ENCODE measurements at regions not wholly inside any gene's neighbourhood (a gene's known extent, or its start where the extent isn't known, plus 50 kb on each side); places are given as distances from the start of the nearest gene placed in this dataset.

- TF ChIP-seq ZBTB11 (CRISPR knock-in tag; IDR thresholded peaks at IDR 0.05) (no peak), BHLHE40 (IDR thresholded peaks at IDR 0.05; ENCODE audit: borderline replicate concordance in 1 of 2, low read depth in 2 of 2, low read length in 1 of 2) (no peak), SREBF2 (IDR thresholded peaks at IDR 0.05; ENCODE audit: low read length) (no peak), PAX8 (IDR thresholded peaks at IDR 0.05) (no peak), ETV6 (conservative IDR thresholded peaks at IDR 0.05 in 1 of 2, IDR thresholded peaks at IDR 0.05 in 1 of 2; ENCODE audit: borderline replicate concordance in 1 of 2, low read depth in 1 of 2) (no peak), NFYB (IDR thresholded peaks at IDR 0.05; ENCODE audit: insufficient read depth, low read depth, low read length) (no peak), RAD51 (IDR thresholded peaks at IDR 0.05) (no peak)
- TF ChIP-seq, protein P1, sequence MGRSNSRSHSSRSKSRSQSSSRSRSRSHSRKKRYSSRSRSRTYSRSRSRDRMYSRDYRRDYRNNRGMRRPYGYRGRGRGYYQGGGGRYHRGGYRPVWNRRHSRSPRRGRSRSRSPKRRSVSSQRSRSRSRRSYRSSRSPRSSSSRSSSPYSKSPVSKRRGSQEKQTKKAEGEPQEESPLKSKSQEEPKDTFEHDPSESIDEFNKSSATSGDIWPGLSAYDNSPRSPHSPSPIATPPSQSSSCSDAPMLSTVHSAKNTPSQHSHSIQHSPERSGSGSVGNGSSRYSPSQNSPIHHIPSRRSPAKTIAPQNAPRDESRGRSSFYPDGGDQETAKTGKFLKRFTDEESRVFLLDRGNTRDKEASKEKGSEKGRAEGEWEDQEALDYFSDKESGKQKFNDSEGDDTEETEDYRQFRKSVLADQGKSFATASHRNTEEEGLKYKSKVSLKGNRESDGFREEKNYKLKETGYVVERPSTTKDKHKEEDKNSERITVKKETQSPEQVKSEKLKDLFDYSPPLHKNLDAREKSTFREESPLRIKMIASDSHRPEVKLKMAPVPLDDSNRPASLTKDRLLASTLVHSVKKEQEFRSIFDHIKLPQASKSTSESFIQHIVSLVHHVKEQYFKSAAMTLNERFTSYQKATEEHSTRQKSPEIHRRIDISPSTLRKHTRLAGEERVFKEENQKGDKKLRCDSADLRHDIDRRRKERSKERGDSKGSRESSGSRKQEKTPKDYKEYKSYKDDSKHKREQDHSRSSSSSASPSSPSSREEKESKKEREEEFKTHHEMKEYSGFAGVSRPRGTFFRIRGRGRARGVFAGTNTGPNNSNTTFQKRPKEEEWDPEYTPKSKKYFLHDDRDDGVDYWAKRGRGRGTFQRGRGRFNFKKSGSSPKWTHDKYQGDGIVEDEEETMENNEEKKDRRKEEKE (IDR thresholded peaks at IDR 0.05): no peak
- TF ChIP-seq, protein P2, sequence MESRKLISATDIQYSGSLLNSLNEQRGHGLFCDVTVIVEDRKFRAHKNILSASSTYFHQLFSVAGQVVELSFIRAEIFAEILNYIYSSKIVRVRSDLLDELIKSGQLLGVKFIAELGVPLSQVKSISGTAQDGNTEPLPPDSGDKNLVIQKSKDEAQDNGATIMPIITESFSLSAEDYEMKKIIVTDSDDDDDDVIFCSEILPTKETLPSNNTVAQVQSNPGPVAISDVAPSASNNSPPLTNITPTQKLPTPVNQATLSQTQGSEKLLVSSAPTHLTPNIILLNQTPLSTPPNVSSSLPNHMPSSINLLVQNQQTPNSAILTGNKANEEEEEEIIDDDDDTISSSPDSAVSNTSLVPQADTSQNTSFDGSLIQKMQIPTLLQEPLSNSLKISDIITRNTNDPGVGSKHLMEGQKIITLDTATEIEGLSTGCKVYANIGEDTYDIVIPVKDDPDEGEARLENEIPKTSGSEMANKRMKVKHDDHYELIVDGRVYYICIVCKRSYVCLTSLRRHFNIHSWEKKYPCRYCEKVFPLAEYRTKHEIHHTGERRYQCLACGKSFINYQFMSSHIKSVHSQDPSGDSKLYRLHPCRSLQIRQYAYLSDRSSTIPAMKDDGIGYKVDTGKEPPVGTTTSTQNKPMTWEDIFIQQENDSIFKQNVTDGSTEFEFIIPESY (IDR thresholded peaks at IDR 0.05): no peak
Observed at GRCh38 chr11:131235328-131236298, 134.8 kb upstream of the NTM start (continued).

All from GM12878 (cell line).